ENCODE measurements at regions not wholly inside any gene's neighbourhood (a gene's known extent, or its start where the extent isn't known, plus 50 kb on each side); places are given as distances from the start of the nearest gene placed in this dataset.

GRCh38 chr11:112792070-112792469 is 169.2 kb upstream of the NCAM1 start:
- Mint-ChIP-seq H3K27me3 (ENCODE audit: unreplicated experiment) (peaks cover 6% of the 10 kb centered on the region), H3K4me3 (ENCODE audit: unreplicated experiment) (no peak overlapping the region), H3K36me3 (ENCODE audit: unreplicated experiment) (no peaks in the 10 kb centered on the region), H3K4me1 (ENCODE audit: unreplicated experiment) (no peaks in the 10 kb centered on the region), H3K27ac (ENCODE audit: unreplicated experiment) (no peak overlapping the region), H3K9me3 (ENCODE audit: unreplicated experiment) (no peaks in the 10 kb centered on the region)
- DNase-seq (ENCODE audit: extremely low spot score, unreplicated experiment): no peak
- TF ChIP-seq CTCF (IDR thresholded peaks at IDR 0.05): no peak

- DNase-seq (ENCODE audit: extremely low spot score, unreplicated experiment): no peak
- Mint-ChIP-seq H3K36me3 (ENCODE audit: unreplicated experiment) (no peaks in the 10 kb centered on the region), H3K27ac (ENCODE audit: unreplicated experiment) (no peak overlapping the region)
Measured at GRCh38 chr11:112793416-112793815, 167.8 kb upstream of the NCAM1 start.

DNA sequence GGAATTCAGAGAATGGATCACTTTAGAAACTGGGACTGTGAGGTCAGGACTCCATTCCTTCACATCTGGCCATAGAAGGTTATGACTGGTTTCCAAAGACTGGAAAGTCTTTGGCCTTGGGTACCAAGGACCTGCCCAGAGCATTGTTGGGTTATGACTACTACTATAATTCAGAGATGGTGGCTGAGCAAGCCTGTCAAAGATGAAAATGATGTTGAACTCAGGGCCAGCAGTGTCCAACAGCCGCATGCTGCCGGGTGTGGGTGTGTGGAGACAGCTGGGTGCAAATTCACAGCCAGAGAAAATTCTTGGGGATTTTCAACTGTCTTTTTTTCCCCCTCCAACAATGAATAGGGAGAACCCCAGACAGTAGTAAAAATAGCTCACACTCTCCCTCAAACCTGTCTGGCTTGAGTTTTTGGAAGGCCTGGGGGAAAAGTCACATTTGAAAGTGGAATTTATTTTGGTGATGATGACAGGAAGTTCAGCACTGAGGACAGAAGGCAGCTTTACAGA is 166.8 kb upstream of the NCAM1 start:
- no peaks in the 10 kb centered on the region for H3K36me3 Mint-ChIP-seq (ENCODE audit: unreplicated experiment)
- no peak overlapping the region for H3K27ac Mint-ChIP-seq (ENCODE audit: unreplicated experiment)
- H3K4me1 Mint-ChIP-seq (ENCODE audit: unreplicated experiment): no peaks in the 10 kb centered on the region
- no peak for DNase-seq (ENCODE audit: extremely low spot score, unreplicated experiment)
- peaks cover 4% of the 10 kb centered on the region for H3K27me3 Mint-ChIP-seq (ENCODE audit: unreplicated experiment)
- no peak for TF ChIP-seq CTCF (IDR thresholded peaks at IDR 0.05)
- no peak overlapping the region for H3K4me3 Mint-ChIP-seq (ENCODE audit: unreplicated experiment)
- H3K9me3 Mint-ChIP-seq (ENCODE audit: unreplicated experiment): no peaks in the 10 kb centered on the region

More at GRCh38 chr11:112793416-112793815, 167.8 kb upstream of the NCAM1 start:
- Mint-ChIP-seq H3K27me3 (ENCODE audit: unreplicated experiment) (peaks cover 4% of the 10 kb centered on the region), H3K4me1 (ENCODE audit: unreplicated experiment) (no peaks in the 10 kb centered on the region), H3K4me3 (ENCODE audit: unreplicated experiment) (no peak overlapping the region), H3K9me3 (ENCODE audit: unreplicated experiment) (no peaks in the 10 kb centered on the region)
- no peak for TF ChIP-seq CTCF (IDR thresholded peaks at IDR 0.05)

GRCh38 chr11:112795142-112795815 is 165.9 kb upstream of the NCAM1 start:
- Mint-ChIP-seq H3K27me3 (ENCODE audit: unreplicated experiment) (peaks cover 4% of the 10 kb centered on the region), H3K4me3 (ENCODE audit: unreplicated experiment) (no peak overlapping the region), H3K27ac (ENCODE audit: unreplicated experiment) (no peak overlapping the region), H3K36me3 (ENCODE audit: unreplicated experiment) (no peaks in the 10 kb centered on the region), H3K9me3 (ENCODE audit: unreplicated experiment) (no peaks in the 10 kb centered on the region), H3K4me1 (ENCODE audit: unreplicated experiment) (no peaks in the 10 kb centered on the region)
- TF ChIP-seq CTCF (IDR thresholded peaks at IDR 0.05): peak; percentile 59
- DNase-seq (ENCODE audit: extremely low spot score, unreplicated experiment): no peak

- H3K27ac Mint-ChIP-seq (ENCODE audit: unreplicated experiment): no peak overlapping the region
- H3K9me3 Mint-ChIP-seq (ENCODE audit: unreplicated experiment): no peaks in the 10 kb centered on the region
- H3K4me3 Mint-ChIP-seq (ENCODE audit: unreplicated experiment): no peak overlapping the region
- no peaks in the 10 kb centered on the region for H3K4me1 Mint-ChIP-seq (ENCODE audit: unreplicated experiment)
- peaks cover 4% of the 10 kb centered on the region for H3K27me3 Mint-ChIP-seq (ENCODE audit: unreplicated experiment)
- no peak for TF ChIP-seq CTCF (IDR thresholded peaks at IDR 0.05)
- DNase-seq (ENCODE audit: extremely low spot score, unreplicated experiment): no peak
- H3K36me3 Mint-ChIP-seq (ENCODE audit: unreplicated experiment): no peaks in the 10 kb centered on the region
Measured at GRCh38 chr11:112795911-112796649, 165.1 kb upstream of the NCAM1 start.
